HepG2 (cell line): ENCODE measurements at regions not wholly inside any gene's neighbourhood (a gene's known extent, or its start where the extent isn't known, plus 50 kb on each side); places are given as distances from the start of the nearest gene placed in this dataset.

ENCODE experiments used
- ATAC-seq: fragments of 200-7000 bp; cut with Tn5 transposase; 3 replicates; pipeline ENCODE4 v1.9.1; 2020; ENCODE audit warnings: mild to moderate bottlenecking, moderate library complexity
- BruUV-seq: library from RNA; stranded (reverse); fragments of 400-500 nt; replicated peaks from 2 replicates; lab custom pipeline; 2021; lab: Mats Ljungman, UMichigan
- CTCF ChIA-PET: fragments of 300-600 bp; formaldehyde crosslinking; extraction: SDS; loops from one replicate; lab custom pipeline; 2021; ENCODE audit warnings: low total read pairs, inconsistent platforms, low intra/inter-chr PET ratio; lab: Yijun Ruan, JAX
- POLR2A ChIA-PET: fragments of 350-600 bp; sonication (Branson Sonifier 250); formaldehyde crosslinking; loops from one replicate; lab custom pipeline; 2020; ENCODE audit warnings: antibody characterized with exemption, inconsistent platforms; lab: Yijun Ruan, JAX
- DNase-seq: peaks from one replicate; pipeline ENCODE4 v3.0.0-alpha.2; 2015; ENCODE audit warnings: low spot score
- FAIRE-seq: peaks from 3 replicates; lab custom pipeline; 2011; peaks lifted over from hg19 to GRCh38; lab: Jason Lieb, UNC
- H2AFZ ChIP-seq: one replicate; pipeline ENCODE4 v1.6.1; 2011; ENCODE audit warnings: low read length, inconsistent platforms
- H3K27ac ChIP-seq: fragments of 300-600 bp; 3 replicates; pipeline ENCODE4 v1.8.0; 2011; ENCODE audit warnings: mixed run types, mild to moderate bottlenecking, mixed read lengths, low read length, inconsistent platforms; ENCODE audit not compliant: insufficient read depth; ENCODE audit errors: extremely low read length
- H3K27me3 ChIP-seq, 2 experiments: fragments of 200-600 bp in 1 of 2; 2 replicates in 1 of 2; 3 replicates in 1 of 2; pipeline versions ENCODE4 v1.6.0 to v1.8.0; 2011; ENCODE audit warnings: low read length in 2 of 2, mild to moderate bottlenecking in 2 of 2, moderate library complexity in 2 of 2, inconsistent platforms in 1 of 2; ENCODE audit not compliant: insufficient read depth in 2 of 2, control insufficient read depth in 1 of 2
- H3K36me3 ChIP-seq, 2 experiments: fragments of 200-600 bp in 1 of 2; replicated peaks in 1 of 2; 2 replicates in 1 of 2; 3 replicates in 1 of 2; pipeline versions ENCODE4 v1.5.1 to v1.8.0; 2011; ENCODE audit warnings: low read length in 2 of 2, inconsistent platforms in 1 of 2; ENCODE audit not compliant: insufficient read depth in 2 of 2, control insufficient read depth in 1 of 2
- H3K4me1 ChIP-seq: 2 replicates; pipeline ENCODE4 v1.5.1; 2012; ENCODE audit warnings: low read length, inconsistent platforms; ENCODE audit not compliant: insufficient read depth
- H3K4me2 ChIP-seq: 2 replicates; pipeline ENCODE4 v1.6.0; 2011; ENCODE audit warnings: low read depth, low read length, inconsistent platforms
- H3K4me3 ChIP-seq, 3 experiments: fragments of 200-600 bp in 1 of 3; sonication (generic), shearing (Covaris generic) in 1 of 3; replicated peaks in 1 of 3; 2 replicates each; pipeline ENCODE4 v1.5.1; 2011 to 2016; ENCODE audit warnings: low read length in 3 of 3, inconsistent platforms in 2 of 3, low read depth in 2 of 3, mild to moderate bottlenecking in 2 of 3, control low read depth in 1 of 3, mixed read lengths in 1 of 3; ENCODE audit not compliant: insufficient read depth in 1 of 3
- H3K79me2 ChIP-seq: one replicate; pipeline ENCODE4 v1.6.1; 2011; ENCODE audit warnings: low read length, inconsistent platforms; ENCODE audit not compliant: insufficient read depth
- H3K9ac ChIP-seq: 2 replicates; pipeline ENCODE4 v1.6.0; 2011; ENCODE audit warnings: mild to moderate bottlenecking, low read depth, low read length, inconsistent platforms; ENCODE audit not compliant: insufficient read depth
- H3K9me3 ChIP-seq: 2 replicates; pipeline ENCODE4 v1.5.1; 2012; ENCODE audit warnings: mild to moderate bottlenecking, low read length
- H4K20me1 ChIP-seq: 2 replicates; pipeline ENCODE4 v1.6.0; 2011; ENCODE audit warnings: inconsistent platforms, mild to moderate bottlenecking, low read length, moderate library complexity; ENCODE audit not compliant: insufficient read depth
- BORCS8-MEF2B ChIP-seq: sonication (generic); formaldehyde crosslinking; IDR thresholded peaks from 2 replicates; pipeline ENCODE4 v1.8.0; 2022; ENCODE audit warnings: mild to moderate bottlenecking, missing genetic modification reagents
- DNMT1 ChIP-seq: sonication (generic); formaldehyde crosslinking; IDR thresholded peaks from 2 replicates; pipeline ENCODE4 v1.5.1; 2020; ENCODE audit warnings: mild to moderate bottlenecking, missing genetic modification reagents
- FOXO1 ChIP-seq: sonication (generic); formaldehyde crosslinking; IDR thresholded peaks from 2 replicates; pipeline ENCODE4 v1.4.0; 2020; ENCODE audit warnings: missing genetic modification reagents
- KAT7 ChIP-seq: IDR thresholded peaks from 2 replicates; pipeline ENCODE4 v1.6.1; 2018; ENCODE audit warnings: borderline replicate concordance, missing compliant biosample characterization
- KMT2B ChIP-seq: IDR thresholded peaks from 2 replicates; pipeline ENCODE4 v1.6.1; 2016; ENCODE audit warnings: missing genetic modification reagents, missing compliant biosample characterization
- MAF1 ChIP-seq: sonication (generic); formaldehyde crosslinking; IDR thresholded peaks from 2 replicates; pipeline ENCODE4 v1.5.0; 2020; ENCODE audit warnings: missing genetic modification reagents, borderline replicate concordance
- MEIS1 ChIP-seq: sonication (generic); formaldehyde crosslinking; IDR thresholded peaks from 2 replicates; pipeline ENCODE4 v1.9.0; 2021; ENCODE audit warnings: mild to moderate bottlenecking, missing genetic modification reagents, moderate library complexity, borderline replicate concordance
- MLX ChIP-seq: IDR thresholded peaks from 2 replicates; pipeline ENCODE4 v1.6.1; 2016
- MLXIP ChIP-seq: sonication (generic); formaldehyde crosslinking; IDR thresholded peaks from 2 replicates; pipeline ENCODE4 v1.9.0; 2021; ENCODE audit warnings: missing genetic modification reagents, borderline replicate concordance
- NCOA2 ChIP-seq: sonication (generic); formaldehyde crosslinking; IDR thresholded peaks from 2 replicates; pipeline ENCODE4 v1.8.0; 2022; ENCODE audit warnings: inconsistent platforms
- PRMT3 ChIP-seq: sonication (generic); formaldehyde crosslinking; IDR thresholded peaks from 2 replicates; pipeline ENCODE4 v1.8.1; 2022; ENCODE audit warnings: low read depth, mild to moderate bottlenecking, moderate library complexity, missing genetic modification reagents, borderline replicate concordance
- RBFOX2 ChIP-seq: fragments of 200-400 bp; formaldehyde crosslinking; IDR thresholded peaks from 2 replicates; pipeline ENCODE4 v1.6.1; 2017; ENCODE audit warnings: low read depth, mild to moderate bottlenecking, low read length
- SOX5 ChIP-seq: IDR thresholded peaks from 2 replicates; pipeline ENCODE4 v1.6.1; 2016; ENCODE audit warnings: borderline replicate concordance
- THAP7 ChIP-seq: sonication (generic); formaldehyde crosslinking; IDR thresholded peaks from 2 replicates; pipeline ENCODE4 v1.8.1; 2023; ENCODE audit warnings: mild to moderate bottlenecking, missing genetic modification reagents
- TMF1 ChIP-seq: sonication (generic); formaldehyde crosslinking; IDR thresholded peaks from 2 replicates; pipeline ENCODE4 v1.8.1; 2022; ENCODE audit warnings: low read depth, missing genetic modification reagents
- TP53 ChIP-seq: sonication (generic); formaldehyde crosslinking; conservative IDR thresholded peaks from 2 replicates; pipeline ENCODE4 v1.4.0; 2020; ENCODE audit warnings: missing genetic modification reagents
- ZNF253 ChIP-seq: sonication (generic); formaldehyde crosslinking; IDR thresholded peaks from 2 replicates; pipeline ENCODE4 v1.8.0; 2022; ENCODE audit warnings: mild to moderate bottlenecking, missing genetic modification reagents, borderline replicate concordance
- ZNF260 ChIP-seq: sonication (generic); formaldehyde crosslinking; IDR thresholded peaks from 2 replicates; pipeline ENCODE4 v1.4.0; 2020; ENCODE audit warnings: missing genetic modification reagents, low read depth, mild to moderate bottlenecking, borderline replicate concordance
- ZNF431 ChIP-seq: sonication (generic); formaldehyde crosslinking; IDR thresholded peaks from 2 replicates; pipeline ENCODE4 v1.9.0; 2022; ENCODE audit warnings: missing genetic modification reagents, low read depth, mild to moderate bottlenecking, borderline replicate concordance
- ZUFSP ChIP-seq: sonication (generic); formaldehyde crosslinking; IDR thresholded peaks from 2 replicates; pipeline ENCODE4 v1.9.0; 2021; ENCODE audit warnings: missing genetic modification reagents, mild to moderate bottlenecking, borderline replicate concordance
- WGBS: methylation state at CpG from one replicate; pipeline ENCODE4 v1.1.6; 2017; ENCODE audit warnings: low lambda C conversion rate; 5-methylcytosine and 5-hydroxymethylcytosine counted together
- in situ Hi-C: cut with HindIII; loops from 2 replicates; pipeline ENCODE4 v1.10.0; 2017; ENCODE audit warnings: low pct_unique_long_range_greater_than_20kb; ENCODE audit not compliant: extremely low pct_ligation_motif_present
- intact Hi-C: fragments of 100-400 bp; cut with micrococcal nuclease; formaldehyde crosslinking; loops from one replicate; pipeline ENCODE4 v1.10.0; 2022; ENCODE audit not compliant: unreplicated experiment

GRCh38 chr3:189467451-189467850, 163.7 kb upstream of the TP63 start (continued):
- TF ChIP-seq ZUFSP (CRISPR knock-in tag) (no peak), ZNF431 (no peak), TP53 (CRISPR knock-in tag) (no peak), DNMT1 (CRISPR knock-in tag) (no peak), THAP7 (CRISPR knock-in tag) (no peak)
- TF ChIP-seq, all 625 proteins: peak for 0

- H3K27me3 ChIP-seq = no peaks in the 10 kb centered on the region
Observed at GRCh38 chr3:189474944-189475343, 156.2 kb upstream of the TP63 start.

More at GRCh38 chr3:189474944-189475343, 156.2 kb upstream of the TP63 start:
- Histone ChIP-seq H4K20me1 (no peaks in the 10 kb centered on the region), H3K9ac (no peak overlapping the region), H3K36me3 (no peaks in the 10 kb centered on the region), H3K4me2 (no peak overlapping the region), H3K4me1 (no peaks in the 10 kb centered on the region), H2AFZ (no peak overlapping the region), H3K4me3 (no peak overlapping the region), H3K27ac (no peak overlapping the region), H3K79me2 (no peaks in the 10 kb centered on the region), H3K9me3 (no peaks in the 10 kb centered on the region)
- in situ Hi-C loops (no loop called here), intact Hi-C loops (no loop called here)
- ChIA-PET CTCF (no interaction called here), POLR2A (no interaction called here)
- BruUV-seq = no TSS peak
- TF ChIP-seq ZNF260 (CRISPR knock-in tag) (no peak), MLXIP (CRISPR knock-in tag) (no peak), MAF1 (CRISPR knock-in tag) (no peak), KAT7 (CRISPR knock-in tag) (no peak), KMT2B (CRISPR knock-in tag) (no peak), ZNF253 (no peak), PRMT3 (CRISPR knock-in tag) (no peak), FOXO1 (no peak), SOX5 (CRISPR knock-in tag) (no peak), RBFOX2 (no peak), TMF1 (CRISPR knock-in tag) (no peak), MEIS1 (CRISPR knock-in tag) (no peak), NCOA2 (no peak), BORCS8-MEF2B (CRISPR knock-in tag) (no peak), MLX (no peak)
- ATAC-seq = no peak
- no peak for FAIRE-seq
- WGBS = 0% methylated on average over 2 of the region's 2 CpGs
- no peak for DNase-seq
